ENCODE measurements at regions not wholly inside any gene's neighbourhood (a gene's known extent, or its start where the extent isn't known, plus 50 kb on each side); places are given as distances from the start of the nearest gene placed in this dataset.

DNA sequence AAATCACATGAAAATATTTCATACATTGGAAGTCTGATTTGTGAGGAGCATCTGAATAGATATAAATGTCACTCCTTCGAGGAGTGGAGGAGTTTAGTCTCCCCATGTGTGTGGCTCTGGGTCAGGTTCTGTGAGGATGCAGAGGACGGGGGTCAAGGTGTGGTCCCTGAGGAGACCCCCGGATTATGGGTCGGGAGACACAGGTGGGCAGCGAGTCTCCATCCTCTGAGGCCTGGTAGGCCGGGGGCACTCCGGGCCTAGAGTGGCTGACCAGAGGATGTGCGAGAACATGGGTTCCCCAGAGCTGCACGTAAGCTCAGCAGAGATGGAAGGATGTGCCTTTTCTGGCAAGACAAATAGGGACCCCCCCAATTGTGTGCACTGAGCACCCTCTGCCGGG is 93.4 kb upstream of the TCERG1L start:
- intact Hi-C loops (cut with micrococcal nuclease), result no loop called here
- Mint-ChIP-seq H3K4me3 (no peak overlapping the region), H3K36me3 (ENCODE audit: low read depth) (no peaks in the 10 kb centered on the region), H3K27me3 (ENCODE audit: insufficient read depth) (no peaks in the 10 kb centered on the region), H3K9me3 (no peaks in the 10 kb centered on the region), H3K27ac (no peak overlapping the region), H3K4me1 (ENCODE audit: low read depth) (no peaks in the 10 kb centered on the region)
- no peak for DNase-seq (ENCODE audit: low spot score)

DNA sequence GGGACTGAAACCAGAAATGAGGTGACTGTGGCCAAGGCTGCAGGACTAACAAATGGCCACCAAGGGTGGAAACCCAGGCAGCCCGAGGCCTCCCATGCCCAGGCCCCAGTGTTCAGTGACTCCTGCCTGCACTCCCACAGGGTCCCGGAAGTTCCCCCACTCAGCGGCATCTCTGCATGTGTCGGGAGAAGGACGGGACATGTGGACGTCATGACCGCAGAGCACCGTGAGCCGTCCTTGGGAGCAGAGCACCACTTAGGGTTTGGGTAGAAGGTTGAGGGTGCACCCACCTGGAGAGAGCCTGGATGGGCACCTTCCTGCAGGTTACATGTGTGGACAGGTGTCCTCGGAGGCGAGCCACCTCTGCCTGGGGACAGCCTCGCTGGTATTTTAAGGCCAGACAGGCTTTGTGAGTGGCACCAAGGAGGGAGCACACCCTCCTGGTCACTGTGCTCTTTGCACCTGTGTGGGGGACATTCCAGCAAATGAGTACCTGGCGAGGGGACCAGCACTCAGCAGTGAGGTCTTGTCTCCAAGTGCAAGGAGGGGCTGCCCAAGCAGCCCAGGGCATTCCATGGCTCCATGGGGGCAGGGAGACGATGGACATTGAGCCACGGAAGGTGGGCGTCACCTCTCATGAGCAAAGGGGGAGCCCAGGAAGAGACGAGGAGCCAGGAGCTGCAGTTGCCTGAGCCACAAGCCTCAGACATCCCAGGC is 95.3 kb upstream of the TCERG1L start:
- H3K4me3 Mint-ChIP-seq, result no peak overlapping the region
- H3K36me3 Mint-ChIP-seq (ENCODE audit: low read depth), result no peaks in the 10 kb centered on the region
- intact Hi-C loops (cut with micrococcal nuclease), result no loop called here
- no peaks in the 10 kb centered on the region for H3K27me3 Mint-ChIP-seq (ENCODE audit: insufficient read depth)
- H3K9me3 Mint-ChIP-seq, result no peaks in the 10 kb centered on the region
- no peak for DNase-seq (ENCODE audit: low spot score)
- no peaks in the 10 kb centered on the region for H3K4me1 Mint-ChIP-seq (ENCODE audit: low read depth)
- H3K27ac Mint-ChIP-seq, result no peak overlapping the region

DNA sequence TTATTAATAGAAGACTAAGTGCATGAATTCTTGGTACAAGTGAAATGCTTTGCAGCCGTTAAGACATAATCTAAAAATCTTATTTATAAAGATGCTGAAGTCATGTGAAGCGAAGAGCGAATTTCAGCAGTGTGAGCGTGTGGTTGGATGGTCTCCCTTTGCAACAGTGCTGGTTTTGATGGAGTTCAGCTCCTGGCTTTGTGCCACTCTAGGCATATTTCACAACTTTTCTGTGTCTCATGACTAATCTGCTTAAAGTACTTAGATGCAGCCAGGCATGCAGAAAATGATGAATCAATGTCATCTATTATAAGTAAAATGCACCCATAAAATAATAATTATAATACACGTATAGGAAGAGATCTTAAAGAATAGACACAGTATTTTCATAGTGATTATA is 107.2 kb upstream of the TCERG1L start:
- intact Hi-C loops (cut with micrococcal nuclease), result no loop called here

DNA sequence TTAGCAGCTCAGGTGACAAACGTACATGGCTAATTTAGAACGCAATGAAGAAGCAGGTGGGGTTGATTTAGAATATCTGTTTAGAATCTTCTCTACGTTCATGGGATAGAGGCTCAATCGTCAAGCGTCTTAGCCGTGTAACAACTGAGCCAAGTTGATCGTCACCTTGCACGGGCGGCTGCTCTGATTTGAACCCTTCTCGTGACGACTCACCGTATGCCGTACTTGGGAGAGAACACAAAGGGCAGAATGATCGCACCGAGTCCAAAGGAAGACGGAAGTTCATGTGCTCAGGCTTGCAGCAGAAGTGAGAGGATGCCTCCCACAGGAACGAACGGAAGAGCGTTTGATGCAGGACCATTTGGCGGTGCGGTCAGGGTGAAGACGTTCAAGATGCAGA is 108.3 kb upstream of the TCERG1L start:
- Mint-ChIP-seq H3K4me1 (ENCODE audit: low read depth) (no peaks in the 10 kb centered on the region), H3K9me3 (no peaks in the 10 kb centered on the region), H3K4me3 (no peak overlapping the region), H3K27ac (no peak overlapping the region), H3K27me3 (ENCODE audit: insufficient read depth) (no peaks in the 10 kb centered on the region), H3K36me3 (ENCODE audit: low read depth) (no peaks in the 10 kb centered on the region)
- no peak for DNase-seq (ENCODE audit: low spot score)
- intact Hi-C loops (cut with micrococcal nuclease), result no loop called here

More for the DNA sequence above, 107.2 kb upstream of the TCERG1L start:
- Mint-ChIP-seq H3K9me3 (no peaks in the 10 kb centered on the region), H3K27ac (no peak overlapping the region), H3K36me3 (ENCODE audit: low read depth) (no peaks in the 10 kb centered on the region), H3K27me3 (ENCODE audit: insufficient read depth) (no peaks in the 10 kb centered on the region), H3K4me1 (ENCODE audit: low read depth) (no peaks in the 10 kb centered on the region), H3K4me3 (no peak overlapping the region)
- no peak for DNase-seq (ENCODE audit: low spot score)

DNA sequence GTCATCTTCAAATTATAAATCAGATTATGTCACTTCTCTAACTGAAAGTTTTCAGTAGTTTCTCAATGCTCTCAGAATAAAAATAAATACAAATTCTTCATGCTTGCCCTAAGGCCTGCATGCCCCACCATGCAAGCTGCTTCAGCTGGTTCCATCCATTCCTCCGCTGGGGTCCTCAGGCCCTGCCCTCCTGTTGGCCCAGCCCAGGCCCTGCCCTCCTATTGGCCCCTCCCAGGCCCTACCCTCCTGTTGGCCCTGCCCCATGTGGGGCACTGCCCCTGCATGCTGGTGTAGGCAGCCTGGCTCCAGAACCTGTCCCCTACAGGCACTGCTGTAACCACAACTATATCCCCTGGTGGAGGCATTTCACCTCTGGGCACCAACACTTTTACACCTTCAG is 109.3 kb upstream of the TCERG1L start:
- no peaks in the 10 kb centered on the region for H3K36me3 Mint-ChIP-seq (ENCODE audit: low read depth)
- no peak overlapping the region for H3K4me3 Mint-ChIP-seq
- H3K27me3 Mint-ChIP-seq (ENCODE audit: insufficient read depth), result no peaks in the 10 kb centered on the region
- H3K27ac Mint-ChIP-seq, result no peak overlapping the region
- intact Hi-C loops (cut with micrococcal nuclease), result no loop called here
- no peaks in the 10 kb centered on the region for H3K4me1 Mint-ChIP-seq (ENCODE audit: low read depth)
- DNase-seq (ENCODE audit: low spot score), result no peak
- H3K9me3 Mint-ChIP-seq, result no peaks in the 10 kb centered on the region

DNA sequence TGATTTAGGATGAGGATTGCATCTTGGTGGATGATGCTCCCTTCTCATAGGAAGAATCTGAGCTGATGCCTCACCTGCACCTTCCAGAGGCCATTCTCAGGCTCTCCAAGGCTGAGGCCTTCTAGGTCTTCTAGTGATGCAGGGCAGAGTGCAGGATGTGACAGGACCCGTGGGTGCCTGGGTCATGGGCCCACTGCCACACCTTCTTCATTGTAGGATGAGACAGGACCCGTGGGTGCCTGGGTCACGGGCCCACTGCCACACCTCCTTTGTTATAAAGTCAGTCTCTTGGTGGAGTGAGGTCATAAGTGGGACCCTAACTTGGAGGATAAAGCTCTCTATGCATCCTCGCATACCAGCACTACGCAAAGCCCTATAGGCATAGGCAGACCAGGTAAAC is 109.9 kb upstream of the TCERG1L start:
- intact Hi-C loops (cut with micrococcal nuclease), result no loop called here
- Mint-ChIP-seq H3K9me3 (no peaks in the 10 kb centered on the region), H3K27me3 (ENCODE audit: insufficient read depth) (no peaks in the 10 kb centered on the region), H3K4me3 (no peak overlapping the region), H3K27ac (no peak overlapping the region), H3K36me3 (ENCODE audit: low read depth) (no peaks in the 10 kb centered on the region), H3K4me1 (ENCODE audit: low read depth) (no peaks in the 10 kb centered on the region)
- DNase-seq (ENCODE audit: low spot score), result no peak

DNA sequence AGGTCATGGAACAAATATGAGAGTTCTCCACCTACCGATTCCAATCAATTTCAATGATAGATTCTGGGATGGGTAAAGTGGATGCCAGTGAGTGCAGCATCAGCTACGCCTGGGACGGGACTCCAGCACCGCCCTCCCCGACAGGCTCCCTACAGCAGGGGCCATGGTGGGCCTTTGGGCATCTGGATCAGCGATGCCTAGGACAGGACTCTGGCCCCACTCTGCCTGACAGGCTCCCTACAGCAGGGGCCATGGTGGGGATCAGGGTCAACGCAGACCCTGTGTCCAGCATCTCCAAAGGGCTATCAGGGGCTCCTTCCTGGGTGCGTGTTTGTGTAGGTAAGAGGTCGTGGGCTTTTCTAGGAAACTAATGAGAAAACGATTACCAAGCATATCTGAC is 111.2 kb upstream of the TCERG1L start:
- no peaks in the 10 kb centered on the region for H3K9me3 Mint-ChIP-seq
- no peak overlapping the region for H3K4me3 Mint-ChIP-seq
- H3K36me3 Mint-ChIP-seq (ENCODE audit: low read depth), result no peaks in the 10 kb centered on the region
- no peak for DNase-seq (ENCODE audit: low spot score)
- no peaks in the 10 kb centered on the region for H3K4me1 Mint-ChIP-seq (ENCODE audit: low read depth)
- H3K27ac Mint-ChIP-seq, result no peak overlapping the region
- H3K27me3 Mint-ChIP-seq (ENCODE audit: insufficient read depth), result no peaks in the 10 kb centered on the region
- intact Hi-C loops (cut with micrococcal nuclease), result no loop called here

DNA sequence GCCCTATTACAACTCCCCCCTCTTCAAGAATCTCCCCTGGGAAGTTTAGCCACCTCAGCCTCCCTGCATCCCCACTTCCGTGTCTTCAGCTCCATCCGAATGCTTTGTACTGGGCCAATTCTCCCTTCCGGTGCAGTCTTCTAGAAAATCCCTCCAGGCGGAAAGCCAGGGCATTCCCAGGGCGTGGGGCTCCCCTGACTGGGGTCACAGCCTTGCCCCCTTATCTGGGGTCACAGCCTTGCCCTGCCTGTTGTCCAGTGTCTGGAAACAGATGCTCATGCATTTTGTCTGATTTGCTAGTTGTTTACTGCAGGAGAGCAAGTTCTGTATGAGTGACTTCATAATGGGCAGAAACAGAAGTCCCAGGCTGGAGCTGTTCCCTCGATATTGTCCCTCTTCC is 112.5 kb upstream of the TCERG1L start:
- Mint-ChIP-seq H3K9me3 (no peaks in the 10 kb centered on the region), H3K27ac (no peak overlapping the region), H3K4me1 (ENCODE audit: low read depth) (no peaks in the 10 kb centered on the region), H3K27me3 (ENCODE audit: insufficient read depth) (no peaks in the 10 kb centered on the region), H3K36me3 (ENCODE audit: low read depth) (no peaks in the 10 kb centered on the region), H3K4me3 (no peak overlapping the region)
- no peak for DNase-seq (ENCODE audit: low spot score)
- intact Hi-C loops (cut with micrococcal nuclease), result no loop called here

DNA sequence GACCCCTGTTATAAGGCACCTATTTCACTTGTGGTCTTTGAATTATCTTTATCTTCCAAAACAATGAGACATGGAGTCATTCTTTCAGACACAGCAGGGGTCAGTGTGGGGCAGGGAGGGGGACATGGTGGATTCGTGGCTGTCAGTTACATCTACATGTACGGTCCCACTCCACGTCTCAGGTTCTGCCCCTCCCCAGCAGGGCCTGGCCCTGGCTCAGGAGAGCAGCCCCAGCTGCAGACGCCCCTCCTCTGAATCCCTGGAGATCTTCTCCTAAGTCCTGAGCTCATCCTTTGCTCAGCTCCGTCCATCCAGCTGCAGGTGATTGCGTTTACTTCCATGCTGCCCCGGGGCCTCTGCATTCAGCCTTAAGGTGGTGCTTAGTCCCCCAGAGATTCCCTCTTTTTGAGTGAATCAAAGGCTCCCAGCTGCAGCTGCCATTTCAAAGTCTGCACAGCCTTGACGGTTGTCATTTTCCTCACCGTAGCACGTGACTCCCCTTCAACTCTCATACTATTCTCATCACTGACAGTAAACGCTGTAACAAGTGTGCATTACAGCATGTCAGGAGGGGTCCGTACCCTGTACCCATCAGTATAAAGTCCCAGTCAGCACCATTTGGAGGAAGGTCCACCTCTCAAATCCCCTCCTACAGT is 113.4 kb upstream of the TCERG1L start:
- Mint-ChIP-seq H3K36me3 (ENCODE audit: low read depth) (no peaks in the 10 kb centered on the region), H3K9me3 (no peaks in the 10 kb centered on the region), H3K27ac (no peak overlapping the region), H3K4me1 (ENCODE audit: low read depth) (no peaks in the 10 kb centered on the region), H3K4me3 (no peak overlapping the region), H3K27me3 (ENCODE audit: insufficient read depth) (no peaks in the 10 kb centered on the region)
- no peak for DNase-seq (ENCODE audit: low spot score)
- intact Hi-C loops (cut with micrococcal nuclease), result no loop called here

DNA sequence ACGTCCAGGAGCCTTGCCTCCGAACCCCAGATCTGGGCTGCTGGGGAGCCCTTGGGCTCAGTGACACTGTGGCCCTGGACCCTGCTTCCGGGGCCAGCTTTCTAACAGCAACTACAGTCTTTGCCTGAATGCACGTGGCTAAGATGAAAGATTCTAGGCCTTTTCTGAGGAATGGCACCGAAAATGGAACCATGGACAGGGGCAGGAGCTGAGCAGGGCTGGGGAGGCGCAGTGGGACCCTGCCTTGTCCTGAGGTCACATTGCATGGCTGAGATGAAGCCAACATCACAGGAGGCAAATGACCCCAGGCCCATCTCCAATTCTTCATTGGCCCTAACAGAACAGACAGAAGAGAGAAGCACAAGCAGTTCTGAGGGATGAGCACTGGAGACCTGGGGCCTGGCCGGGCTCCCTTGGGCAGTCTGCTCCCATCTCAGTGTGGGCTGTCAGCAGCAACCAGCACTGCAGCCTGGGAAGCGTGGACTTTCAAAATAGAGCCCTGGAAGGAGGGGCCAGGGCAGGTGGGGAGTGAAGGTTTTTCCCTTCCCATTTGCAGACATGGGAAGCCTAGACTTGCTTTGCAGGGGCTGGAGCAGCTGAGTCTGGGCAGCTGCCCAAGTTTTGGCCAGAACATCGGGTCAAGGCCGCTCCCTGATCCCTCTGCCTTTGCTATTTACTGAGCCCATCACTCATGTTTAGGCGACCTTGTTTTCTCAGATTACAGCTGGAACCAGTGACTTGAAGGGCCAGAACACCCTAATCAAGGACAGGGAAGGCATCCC is 114.4 kb upstream of the TCERG1L start:
- DNase-seq (ENCODE audit: low spot score), result no peak
- Mint-ChIP-seq H3K9me3 (no peaks in the 10 kb centered on the region), H3K27me3 (ENCODE audit: insufficient read depth) (no peaks in the 10 kb centered on the region), H3K4me3 (no peak overlapping the region), H3K4me1 (ENCODE audit: low read depth) (no peaks in the 10 kb centered on the region), H3K27ac (no peak overlapping the region), H3K36me3 (ENCODE audit: low read depth) (no peaks in the 10 kb centered on the region)
- intact Hi-C loops (cut with micrococcal nuclease), result no loop called here

DNA sequence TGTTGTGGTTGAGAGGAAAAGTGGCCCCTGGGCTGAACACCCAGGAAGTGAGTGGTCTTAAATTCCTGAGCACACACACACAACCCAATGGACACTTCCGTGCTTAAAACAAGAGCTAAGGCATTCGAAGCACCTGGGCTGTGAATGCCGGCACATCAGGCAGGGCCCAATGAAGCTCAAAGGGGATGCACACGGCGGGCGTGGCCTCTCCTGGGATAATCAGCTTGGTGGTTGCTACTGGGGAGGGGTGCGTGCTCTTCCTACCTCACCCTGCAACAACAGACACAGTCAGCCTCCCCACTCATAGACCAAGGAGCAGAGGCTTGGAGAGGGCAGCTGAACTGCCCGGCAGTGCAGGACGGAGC is 115.0 kb upstream of the TCERG1L start:
- no peaks in the 10 kb centered on the region for H3K4me1 Mint-ChIP-seq (ENCODE audit: low read depth)
- no peak overlapping the region for H3K4me3 Mint-ChIP-seq
- no peaks in the 10 kb centered on the region for H3K9me3 Mint-ChIP-seq
- H3K27ac Mint-ChIP-seq, result no peak overlapping the region
- no peak for DNase-seq (ENCODE audit: low spot score)
- intact Hi-C loops (cut with micrococcal nuclease), result no loop called here
- no peaks in the 10 kb centered on the region for H3K27me3 Mint-ChIP-seq (ENCODE audit: insufficient read depth)
- no peaks in the 10 kb centered on the region for H3K36me3 Mint-ChIP-seq (ENCODE audit: low read depth)

DNA sequence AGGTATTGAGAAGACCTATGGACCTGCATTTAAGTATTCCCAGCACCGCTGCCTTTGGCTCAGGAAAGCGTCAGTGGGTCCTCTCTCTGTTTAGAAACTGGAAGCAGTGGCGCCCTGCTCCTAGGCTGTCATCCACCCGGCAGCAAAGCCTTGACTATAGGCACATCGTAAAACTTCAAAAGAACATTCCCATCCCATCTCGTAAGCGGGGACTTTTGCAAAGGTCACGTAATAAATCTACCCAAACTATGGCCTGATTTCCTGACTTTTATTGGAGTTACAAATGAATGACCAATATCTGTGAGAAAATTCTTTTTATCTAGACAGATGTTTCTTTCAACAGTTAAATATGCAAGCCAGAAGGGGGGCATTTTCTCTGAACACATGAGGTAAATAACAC is 115.8 kb upstream of the TCERG1L start:
- H3K36me3 Mint-ChIP-seq (ENCODE audit: low read depth), result no peaks in the 10 kb centered on the region
- intact Hi-C loops (cut with micrococcal nuclease), result no loop called here
- H3K4me3 Mint-ChIP-seq, result no peak overlapping the region
- no peaks in the 10 kb centered on the region for H3K9me3 Mint-ChIP-seq
- no peaks in the 10 kb centered on the region for H3K27me3 Mint-ChIP-seq (ENCODE audit: insufficient read depth)
- H3K4me1 Mint-ChIP-seq (ENCODE audit: low read depth), result no peaks in the 10 kb centered on the region
- DNase-seq (ENCODE audit: low spot score), result no peak
- no peak overlapping the region for H3K27ac Mint-ChIP-seq

DNA sequence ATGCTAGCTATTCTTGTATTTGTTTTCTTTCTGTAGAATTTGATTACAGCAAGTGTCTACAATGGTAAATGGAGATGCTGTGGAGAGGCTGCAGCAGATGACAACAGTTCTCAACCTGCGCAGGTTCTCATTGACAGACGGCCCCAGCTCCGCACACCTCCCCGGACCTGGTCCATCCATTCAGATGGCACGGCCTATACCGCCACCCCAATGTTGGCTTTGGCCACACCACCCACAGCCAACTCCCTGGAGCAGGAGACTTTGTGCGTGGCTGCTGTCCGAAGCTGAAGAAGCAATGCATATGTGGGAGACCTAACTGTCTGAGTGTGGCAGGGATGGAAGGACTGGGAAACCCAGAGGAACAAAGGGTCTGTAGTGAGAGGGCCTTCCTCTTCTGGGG is 116.4 kb upstream of the TCERG1L start:
- no peak for DNase-seq (ENCODE audit: low spot score)
- no peak overlapping the region for H3K27ac Mint-ChIP-seq
- H3K4me1 Mint-ChIP-seq (ENCODE audit: low read depth), result no peaks in the 10 kb centered on the region
- no peak overlapping the region for H3K4me3 Mint-ChIP-seq
- no peaks in the 10 kb centered on the region for H3K27me3 Mint-ChIP-seq (ENCODE audit: insufficient read depth)
- H3K9me3 Mint-ChIP-seq, result no peaks in the 10 kb centered on the region
- no peaks in the 10 kb centered on the region for H3K36me3 Mint-ChIP-seq (ENCODE audit: low read depth)
- intact Hi-C loops (cut with micrococcal nuclease), result no loop called here
